DND-41 (cell line): ENCODE measurements at regions not wholly inside any gene's neighbourhood (a gene's known extent, or its start where the extent isn't known, plus 50 kb on each side); places are given as distances from the start of the nearest gene placed in this dataset.

ENCODE experiments used
- ATAC-seq: fragments of 200-7000 bp; cut with Tn5 transposase; 3 replicates; pipeline ENCODE4 v1.9.1; 2021; ENCODE audit warnings: low read depth; ENCODE audit not compliant: insufficient read depth
- DNase-seq: peaks from one replicate; pipeline ENCODE4 v3.0.0-alpha.2; 2020
- H2AFZ ChIP-seq: 2 replicates; pipeline ENCODE4 v1.6.0; 2012; ENCODE audit warnings: low read depth, low read length
- H3K27ac ChIP-seq: 2 replicates; pipeline ENCODE4 v1.5.1; 2012; ENCODE audit warnings: low read length, inconsistent platforms
- H3K27me3 ChIP-seq: fragments of 200-600 bp; sonication (generic); 2 replicates; pipeline ENCODE4 v1.6.0; 2012; ENCODE audit warnings: low read length, mild to moderate bottlenecking, inconsistent platforms; ENCODE audit not compliant: insufficient read depth, poor library complexity
- H3K36me3 ChIP-seq: 2 replicates; pipeline ENCODE4 v1.5.1; 2012; ENCODE audit warnings: low read length, inconsistent platforms; ENCODE audit not compliant: insufficient read depth
- H3K4me1 ChIP-seq: 2 replicates; pipeline ENCODE4 v1.5.1; 2012; ENCODE audit warnings: mild to moderate bottlenecking, low read length; ENCODE audit not compliant: insufficient read depth
- H3K4me2 ChIP-seq: 2 replicates; pipeline ENCODE4 v1.6.0; 2012; ENCODE audit warnings: mild to moderate bottlenecking, moderate library complexity, low read length, inconsistent platforms; ENCODE audit not compliant: insufficient read depth
- H3K4me3 ChIP-seq, 2 experiments: fragments of 200-600 bp in 1 of 2; shearing (Covaris generic) in 1 of 2; 2 replicates each; pipeline ENCODE4 v1.5.1; 2012 to 2016; ENCODE audit warnings: inconsistent platforms in 2 of 2, low read length in 2 of 2, mild to moderate bottlenecking in 2 of 2, low read depth in 1 of 2, moderate library complexity in 1 of 2
- H3K79me2 ChIP-seq: 2 replicates; pipeline ENCODE4 v1.6.0; 2012; ENCODE audit warnings: low read length, inconsistent platforms; ENCODE audit not compliant: insufficient read depth
- H3K9ac ChIP-seq: 2 replicates; pipeline ENCODE4 v1.6.0; 2012; ENCODE audit warnings: low read depth, mild to moderate bottlenecking, inconsistent platforms, low read length, moderate library complexity
- H3K9me3 ChIP-seq: 2 replicates; pipeline ENCODE4 v1.5.1; 2012; ENCODE audit warnings: low read length, moderate library complexity, mild to moderate bottlenecking, inconsistent platforms; ENCODE audit not compliant: insufficient read depth, severe bottlenecking
- H4K20me1 ChIP-seq: 2 replicates; pipeline ENCODE4 v1.6.0; 2012; ENCODE audit warnings: low read length; ENCODE audit not compliant: insufficient read depth
- CTCF ChIP-seq: IDR thresholded peaks from 2 replicates; pipeline ENCODE4 v1.5.1; 2012; ENCODE audit warnings: borderline replicate concordance, low read length, moderate library complexity, mild to moderate bottlenecking; ENCODE audit not compliant: poor library complexity, severe bottlenecking; ENCODE audit errors: extremely low read depth
- EZH2 ChIP-seq: IDR thresholded peaks from 3 replicates; pipeline ENCODE4 v1.6.1; 2012; ENCODE audit warnings: borderline replicate concordance, low read depth, mild to moderate bottlenecking, moderate library complexity, low read length, inconsistent platforms; ENCODE audit not compliant: severe bottlenecking

GRCh38 chr4:106671716-106672115, 303.1 kb upstream of the GIMD1 start:
- TF ChIP-seq CTCF (no peak), EZH2 (no peak)
- Histone ChIP-seq H3K27me3 (no peaks in the 10 kb centered on the region), H3K79me2 (no peaks in the 10 kb centered on the region), H3K4me2 (no peak overlapping the region), H3K4me3 (no peak overlapping the region), H3K4me1 (peaks cover 16% of the 10 kb centered on the region), H3K9ac (no peak overlapping the region), H2AFZ (no peak overlapping the region), H4K20me1 (no peaks in the 10 kb centered on the region), H3K9me3 (no peaks in the 10 kb centered on the region), H3K27ac (no peak overlapping the region), H3K36me3 (no peaks in the 10 kb centered on the region)
- DNase-seq (no peak), ATAC-seq (no peak)

- DNase-seq = no peak
- Histone ChIP-seq H3K79me2 (no peaks in the 10 kb centered on the region), H3K9ac (no peak overlapping the region), H4K20me1 (no peaks in the 10 kb centered on the region), H3K27me3 (no peaks in the 10 kb centered on the region), H3K4me3 (no peak overlapping the region), H3K9me3 (no peaks in the 10 kb centered on the region), H3K4me1 (peaks cover 8% of the 10 kb centered on the region), H3K36me3 (no peaks in the 10 kb centered on the region), H2AFZ (no peak overlapping the region), H3K4me2 (no peak overlapping the region), H3K27ac (no peak overlapping the region)
- no peak for ATAC-seq
- TF ChIP-seq CTCF (no peak), EZH2 (no peak)
Measured at GRCh38 chr4:106670976-106671375, 302.4 kb upstream of the GIMD1 start.

GRCh38 chr4:106659371-106659770, 290.8 kb upstream of the GIMD1 start:
- Histone ChIP-seq H3K4me3 (no peak overlapping the region), H3K4me1 (no peaks in the 10 kb centered on the region), H3K27ac (no peak overlapping the region), H3K4me2 (no peak overlapping the region), H3K79me2 (no peaks in the 10 kb centered on the region), H3K9ac (no peak overlapping the region), H3K36me3 (no peaks in the 10 kb centered on the region), H3K9me3 (no peaks in the 10 kb centered on the region), H2AFZ (no peak overlapping the region), H3K27me3 (no peaks in the 10 kb centered on the region), H4K20me1 (no peaks in the 10 kb centered on the region)
- TF ChIP-seq CTCF (no peak), EZH2 (no peak)
- ATAC-seq (no peak), DNase-seq (no peak)

GRCh38 chr4:106652095-106652494, 283.5 kb upstream of the GIMD1 start:
- TF ChIP-seq CTCF (no peak), EZH2 (no peak)

More at GRCh38 chr4:106652095-106652494, 283.5 kb upstream of the GIMD1 start:
- H3K4me2 ChIP-seq = no peak overlapping the region
- no peak overlapping the region for H3K27ac ChIP-seq
- DNase-seq (no peak), ATAC-seq (no peak)
- H3K36me3 ChIP-seq = no peaks in the 10 kb centered on the region
- no peak overlapping the region for H3K9ac ChIP-seq
- H3K9me3 ChIP-seq = no peaks in the 10 kb centered on the region
- H3K27me3 ChIP-seq = no peaks in the 10 kb centered on the region
- no peaks in the 10 kb centered on the region for H3K79me2 ChIP-seq
- no peaks in the 10 kb centered on the region for H4K20me1 ChIP-seq
- H3K4me1 ChIP-seq = no peaks in the 10 kb centered on the region
- no peak overlapping the region for H3K4me3 ChIP-seq
- H2AFZ ChIP-seq = no peak overlapping the region
